ENCODE measurements at regions not wholly inside any gene's neighbourhood (a gene's known extent, or its start where the extent isn't known, plus 50 kb on each side); places are given as distances from the start of the nearest gene placed in this dataset.

DNA sequence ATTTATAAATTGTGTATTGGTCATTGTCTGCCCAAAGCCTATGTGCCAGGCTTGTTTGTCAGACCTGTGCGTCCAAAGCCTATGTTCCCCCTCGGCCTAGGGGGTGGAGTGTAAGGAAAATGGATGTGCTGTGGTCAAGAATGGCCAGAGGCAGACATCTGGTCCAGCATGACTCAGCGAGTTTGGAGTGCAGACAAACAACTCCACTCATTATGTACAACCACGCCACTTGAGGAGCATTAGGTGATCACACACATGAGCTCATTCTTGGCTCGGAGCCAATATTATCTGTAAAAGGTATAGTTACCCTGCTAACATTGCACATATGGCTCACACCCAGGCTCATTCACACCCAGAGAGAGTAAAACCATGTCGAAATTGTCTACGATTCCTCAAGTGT is 1047.6 kb upstream of the ADGRL4 start:
- TF ChIP-seq, protein P1, sequence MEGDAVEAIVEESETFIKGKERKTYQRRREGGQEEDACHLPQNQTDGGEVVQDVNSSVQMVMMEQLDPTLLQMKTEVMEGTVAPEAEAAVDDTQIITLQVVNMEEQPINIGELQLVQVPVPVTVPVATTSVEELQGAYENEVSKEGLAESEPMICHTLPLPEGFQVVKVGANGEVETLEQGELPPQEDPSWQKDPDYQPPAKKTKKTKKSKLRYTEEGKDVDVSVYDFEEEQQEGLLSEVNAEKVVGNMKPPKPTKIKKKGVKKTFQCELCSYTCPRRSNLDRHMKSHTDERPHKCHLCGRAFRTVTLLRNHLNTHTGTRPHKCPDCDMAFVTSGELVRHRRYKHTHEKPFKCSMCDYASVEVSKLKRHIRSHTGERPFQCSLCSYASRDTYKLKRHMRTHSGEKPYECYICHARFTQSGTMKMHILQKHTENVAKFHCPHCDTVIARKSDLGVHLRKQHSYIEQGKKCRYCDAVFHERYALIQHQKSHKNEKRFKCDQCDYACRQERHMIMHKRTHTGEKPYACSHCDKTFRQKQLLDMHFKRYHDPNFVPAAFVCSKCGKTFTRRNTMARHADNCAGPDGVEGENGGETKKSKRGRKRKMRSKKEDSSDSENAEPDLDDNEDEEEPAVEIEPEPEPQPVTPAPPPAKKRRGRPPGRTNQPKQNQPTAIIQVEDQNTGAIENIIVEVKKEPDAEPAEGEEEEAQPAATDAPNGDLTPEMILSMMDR (IDR thresholded peaks at IDR 0.05; ENCODE audit: low read length): no peak
- no peak for TF ChIP-seq EZH2 (IDR thresholded peaks at IDR 0.05; ENCODE audit: borderline replicate concordance, low read length)
